HCT116 (cell line): ENCODE measurements at regions not wholly inside any gene's neighbourhood (a gene's known extent, or its start where the extent isn't known, plus 50 kb on each side); places are given as distances from the start of the nearest gene placed in this dataset.

ENCODE experiments used
- EGR1 ChIP-seq: IDR thresholded peaks from 2 replicates; pipeline ENCODE4 v1.6.1; 2012; ENCODE audit warnings: low read depth
- EZH2 ChIP-seq: fragments of 200-600 bp; sonication (generic); IDR thresholded peaks from 2 replicates; pipeline ENCODE4 v1.6.1; 2017; ENCODE audit warnings: antibody characterized with exemption, mixed run types
- FOSL1 ChIP-seq: IDR thresholded peaks from 2 replicates; pipeline ENCODE4 v1.6.1; 2012; ENCODE audit warnings: low read depth
- JUND ChIP-seq: IDR thresholded peaks from 2 replicates; pipeline ENCODE4 v1.6.1; 2012
- POLR2A ChIP-seq: IDR thresholded peaks from 2 replicates; pipeline ENCODE4 v1.7.0; 2011; ENCODE audit warnings: borderline replicate concordance; ENCODE audit not compliant: insufficient read depth, insufficient read length; ENCODE audit errors: extremely low read depth
- RAD21 ChIP-seq: IDR thresholded peaks from 2 replicates; pipeline ENCODE4 v1.6.1; 2012; ENCODE audit warnings: low read depth, mild to moderate bottlenecking
- SIN3A ChIP-seq: IDR thresholded peaks from 2 replicates; pipeline ENCODE4 v1.6.1; 2012; ENCODE audit warnings: low read depth
- SRF ChIP-seq: IDR thresholded peaks from 2 replicates; pipeline ENCODE4 v1.6.1; 2012; ENCODE audit warnings: low read depth
- YY1 ChIP-seq: IDR thresholded peaks from 2 replicates; pipeline ENCODE4 v1.6.1; 2011; ENCODE audit warnings: low read length, low read depth, moderate library complexity, mild to moderate bottlenecking; ENCODE audit not compliant: insufficient replicate concordance; ENCODE audit errors: extremely low read depth
- ZNF274 ChIP-seq: fragments of 200-500 bp; sonication (Bioruptor generic); IDR thresholded peaks from 2 replicates; pipeline ENCODE4 v1.6.1; 2014; ENCODE audit warnings: mild to moderate bottlenecking, low read depth, low read length, inconsistent platforms
- TF ChIP-seq, protein P1 (sequence below): IDR thresholded peaks from 2 replicates; pipeline ENCODE4 v1.6.1; 2012
- TF ChIP-seq, protein P2 (sequence below), 3 experiments: fragments of 200-600 bp in 1 of 3; sonication (generic) in 1 of 3; IDR thresholded peaks in 2 of 3; conservative IDR thresholded peaks in 1 of 3; 2 replicates each; pipeline ENCODE4 v1.5.1; 2012 to 2017; ENCODE audit warnings: low read depth in 2 of 3, low read length in 2 of 3, antibody characterized with exemption in 1 of 3, borderline replicate concordance in 1 of 3, control low read depth in 1 of 3, mild to moderate bottlenecking in 1 of 3, mixed read lengths in 1 of 3, mixed run types in 1 of 3, moderate library complexity in 1 of 3; ENCODE audit not compliant: insufficient read depth in 1 of 3

DNA sequence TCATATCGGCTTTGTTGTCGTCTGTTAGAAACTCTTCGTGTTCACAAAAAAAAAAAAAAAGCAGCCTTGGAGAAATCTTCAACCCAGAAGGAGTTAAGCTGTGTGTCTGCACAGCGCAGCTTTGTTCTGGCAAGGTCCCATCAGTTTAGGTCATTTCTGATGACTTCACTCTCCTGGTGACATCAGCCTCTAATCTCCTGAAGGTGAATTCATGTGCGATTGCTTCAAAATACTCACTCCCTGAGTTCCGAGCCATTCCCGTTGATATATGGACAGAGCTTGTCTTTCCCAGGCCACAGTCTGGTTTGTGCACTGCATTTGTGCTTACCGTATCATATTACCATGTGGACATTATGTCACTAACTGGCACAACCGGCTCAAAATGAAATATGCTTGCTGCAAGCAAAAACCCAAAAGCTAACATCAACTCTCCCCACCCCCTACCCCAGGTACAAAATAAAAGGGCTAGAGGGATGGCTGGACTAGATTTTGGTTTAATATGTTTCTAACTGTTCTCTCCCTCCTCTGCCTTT lies 342.4 kb downstream of the KCNRG start:
- TF ChIP-seq POLR2A (no peak), FOSL1 (no peak), EGR1 (no peak), SIN3A (no peak), EZH2 (no peak), ZNF274 (no peak), JUND (no peak), SRF (no peak), YY1 (no peak), RAD21 (no peak)
- TF ChIP-seq, protein P1, sequence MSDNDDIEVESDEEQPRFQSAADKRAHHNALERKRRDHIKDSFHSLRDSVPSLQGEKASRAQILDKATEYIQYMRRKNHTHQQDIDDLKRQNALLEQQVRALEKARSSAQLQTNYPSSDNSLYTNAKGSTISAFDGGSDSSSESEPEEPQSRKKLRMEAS = no peak
- TF ChIP-seq, protein P2, sequence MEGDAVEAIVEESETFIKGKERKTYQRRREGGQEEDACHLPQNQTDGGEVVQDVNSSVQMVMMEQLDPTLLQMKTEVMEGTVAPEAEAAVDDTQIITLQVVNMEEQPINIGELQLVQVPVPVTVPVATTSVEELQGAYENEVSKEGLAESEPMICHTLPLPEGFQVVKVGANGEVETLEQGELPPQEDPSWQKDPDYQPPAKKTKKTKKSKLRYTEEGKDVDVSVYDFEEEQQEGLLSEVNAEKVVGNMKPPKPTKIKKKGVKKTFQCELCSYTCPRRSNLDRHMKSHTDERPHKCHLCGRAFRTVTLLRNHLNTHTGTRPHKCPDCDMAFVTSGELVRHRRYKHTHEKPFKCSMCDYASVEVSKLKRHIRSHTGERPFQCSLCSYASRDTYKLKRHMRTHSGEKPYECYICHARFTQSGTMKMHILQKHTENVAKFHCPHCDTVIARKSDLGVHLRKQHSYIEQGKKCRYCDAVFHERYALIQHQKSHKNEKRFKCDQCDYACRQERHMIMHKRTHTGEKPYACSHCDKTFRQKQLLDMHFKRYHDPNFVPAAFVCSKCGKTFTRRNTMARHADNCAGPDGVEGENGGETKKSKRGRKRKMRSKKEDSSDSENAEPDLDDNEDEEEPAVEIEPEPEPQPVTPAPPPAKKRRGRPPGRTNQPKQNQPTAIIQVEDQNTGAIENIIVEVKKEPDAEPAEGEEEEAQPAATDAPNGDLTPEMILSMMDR (IDR thresholded peaks at IDR 0.05 in 2 of 3, conservative IDR thresholded peaks at IDR 0.05 in 1 of 3; ENCODE audit: borderline replicate concordance in 1 of 3, insufficient read depth in 1 of 3, low read depth in 2 of 3, low read length in 2 of 3) = no peak
